ENCODE measurements at regions not wholly inside any gene's neighbourhood (a gene's known extent, or its start where the extent isn't known, plus 50 kb on each side); places are given as distances from the start of the nearest gene placed in this dataset.

DNA sequence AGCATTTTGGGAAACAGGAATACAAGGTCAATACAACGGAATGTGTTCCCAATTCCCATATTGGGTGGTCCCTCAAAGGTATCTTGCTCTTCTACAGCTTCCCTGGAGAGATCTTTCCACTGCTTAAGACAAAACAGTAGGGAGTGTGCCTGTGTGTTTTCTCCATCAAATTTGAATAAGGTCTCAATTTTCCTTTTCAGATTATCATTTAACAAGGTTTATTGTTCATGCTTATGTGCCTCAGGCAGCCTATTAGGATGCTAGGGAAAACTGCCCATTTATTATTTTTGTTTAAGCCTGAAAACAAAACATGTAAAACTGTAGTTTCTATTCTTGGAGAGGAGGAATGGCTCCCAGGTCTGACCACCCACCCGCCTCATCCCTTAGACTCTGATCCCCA lies 622.7 kb downstream of the LMO4 start:
- Histone ChIP-seq H3K4me3 (ENCODE audit: low read length) (no peak overlapping the region), H3K4me1 (ENCODE audit: control insufficient read depth, insufficient read depth, low read length) (no peaks in the 10 kb centered on the region), H3K9me3 (ENCODE audit: control insufficient read depth, low read length) (no peaks in the 10 kb centered on the region), H3K27ac (ENCODE audit: low read depth, low read length) (no peak overlapping the region), H3K27me3 (ENCODE audit: control insufficient read depth, insufficient read depth, low read length, poor library complexity, severe bottlenecking) (no peaks in the 10 kb centered on the region), H3K36me3 (ENCODE audit: control insufficient read depth, insufficient read depth, low read length) (no peaks in the 10 kb centered on the region), H3K9ac (ENCODE audit: extremely low read depth, low read length, poor library complexity, severe bottlenecking) (no peak overlapping the region)
- 94% methylated on average over 2 of the region's 2 CpGs for WGBS, 2 experiments (ENCODE audit: insufficient coverage in 1 of 2, insufficient read length in 1 of 2)
- DNase-seq, result no peak
- Mint-ChIP-seq H3K4me1 (no peaks in the 10 kb centered on the region), H3K4me3 (no peak overlapping the region), H3K27me3 (ENCODE audit: insufficient read depth) (peaks cover 2% of the 10 kb centered on the region), H3K9me3 (no peaks in the 10 kb centered on the region), H3K27ac (no peak overlapping the region), H3K36me3 (ENCODE audit: low read depth) (no peaks in the 10 kb centered on the region)
- TF ChIP-seq, protein P1, sequence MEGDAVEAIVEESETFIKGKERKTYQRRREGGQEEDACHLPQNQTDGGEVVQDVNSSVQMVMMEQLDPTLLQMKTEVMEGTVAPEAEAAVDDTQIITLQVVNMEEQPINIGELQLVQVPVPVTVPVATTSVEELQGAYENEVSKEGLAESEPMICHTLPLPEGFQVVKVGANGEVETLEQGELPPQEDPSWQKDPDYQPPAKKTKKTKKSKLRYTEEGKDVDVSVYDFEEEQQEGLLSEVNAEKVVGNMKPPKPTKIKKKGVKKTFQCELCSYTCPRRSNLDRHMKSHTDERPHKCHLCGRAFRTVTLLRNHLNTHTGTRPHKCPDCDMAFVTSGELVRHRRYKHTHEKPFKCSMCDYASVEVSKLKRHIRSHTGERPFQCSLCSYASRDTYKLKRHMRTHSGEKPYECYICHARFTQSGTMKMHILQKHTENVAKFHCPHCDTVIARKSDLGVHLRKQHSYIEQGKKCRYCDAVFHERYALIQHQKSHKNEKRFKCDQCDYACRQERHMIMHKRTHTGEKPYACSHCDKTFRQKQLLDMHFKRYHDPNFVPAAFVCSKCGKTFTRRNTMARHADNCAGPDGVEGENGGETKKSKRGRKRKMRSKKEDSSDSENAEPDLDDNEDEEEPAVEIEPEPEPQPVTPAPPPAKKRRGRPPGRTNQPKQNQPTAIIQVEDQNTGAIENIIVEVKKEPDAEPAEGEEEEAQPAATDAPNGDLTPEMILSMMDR (conservative IDR thresholded peaks at IDR 0.05), result no peak

DNA sequence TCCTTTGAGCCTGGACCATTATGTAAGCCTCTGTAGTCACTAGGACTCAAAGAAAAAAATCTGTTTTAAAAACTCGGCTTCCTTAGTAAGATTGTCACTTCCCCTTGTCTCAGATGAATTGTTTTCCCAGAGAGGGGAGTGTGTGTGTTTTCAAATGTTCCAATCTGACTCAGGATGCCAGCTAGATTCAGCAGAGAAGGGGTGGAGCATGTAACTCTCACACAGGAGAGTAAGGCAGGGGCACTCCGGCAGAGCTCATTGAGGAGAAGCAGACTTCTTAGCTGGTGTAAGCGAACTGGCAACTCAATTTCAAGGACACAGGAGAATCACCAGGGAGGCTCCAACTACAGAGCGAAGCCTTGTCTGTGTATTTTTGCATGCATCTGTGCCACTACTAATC lies 623.2 kb downstream of the LMO4 start:
- no peaks in the 10 kb centered on the region for H3K4me1 ChIP-seq (ENCODE audit: control insufficient read depth, insufficient read depth, low read length)
- TF ChIP-seq, protein P1 (conservative IDR thresholded peaks at IDR 0.05), result no peak
- no peaks in the 10 kb centered on the region for H3K36me3 Mint-ChIP-seq (ENCODE audit: low read depth)
- no peak overlapping the region for H3K27ac Mint-ChIP-seq
- no peaks in the 10 kb centered on the region for H3K27me3 ChIP-seq (ENCODE audit: control insufficient read depth, insufficient read depth, low read length, poor library complexity, severe bottlenecking)
- no peak for DNase-seq
- H3K9ac ChIP-seq (ENCODE audit: extremely low read depth, low read length, poor library complexity, severe bottlenecking), result no peak overlapping the region
- peaks cover 2% of the 10 kb centered on the region for H3K27me3 Mint-ChIP-seq (ENCODE audit: insufficient read depth)
- H3K9me3 ChIP-seq (ENCODE audit: control insufficient read depth, low read length), result no peaks in the 10 kb centered on the region
- 90 to 100% methylated on average over 2 to 4 of the region's 4 CpGs for WGBS, 2 experiments (ENCODE audit: insufficient coverage in 1 of 2, insufficient read length in 1 of 2)
- H3K4me1 Mint-ChIP-seq, result no peaks in the 10 kb centered on the region
- no peaks in the 10 kb centered on the region for H3K9me3 Mint-ChIP-seq
- no peaks in the 10 kb centered on the region for H3K36me3 ChIP-seq (ENCODE audit: control insufficient read depth, insufficient read depth, low read length)
- H3K4me3 ChIP-seq (ENCODE audit: low read length), result no peak overlapping the region
- H3K4me3 Mint-ChIP-seq, result no peak overlapping the region
- H3K27ac ChIP-seq (ENCODE audit: low read depth, low read length), result no peak overlapping the region

DNA sequence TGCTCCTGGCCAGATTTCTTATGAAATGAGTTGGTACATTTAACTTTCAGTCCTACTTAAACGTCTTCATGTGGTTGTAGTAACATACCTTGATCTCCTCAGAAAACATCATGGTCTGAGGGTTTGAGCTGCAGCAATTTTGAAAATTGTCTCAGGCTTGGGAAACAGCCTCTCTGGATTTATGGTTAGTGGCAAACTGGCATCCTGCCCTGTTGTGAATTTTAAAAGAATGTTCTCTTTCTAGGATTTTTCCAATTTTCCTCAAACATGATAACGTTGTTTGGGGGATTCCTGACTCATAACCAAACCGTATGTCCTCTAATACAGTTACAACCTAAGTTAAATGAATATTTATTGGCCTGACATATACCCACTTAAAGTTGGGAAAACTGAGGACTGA lies 624.4 kb downstream of the LMO4 start:
- Histone ChIP-seq H3K9ac (ENCODE audit: extremely low read depth, low read length, poor library complexity, severe bottlenecking) (no peak overlapping the region), H3K36me3 (ENCODE audit: control insufficient read depth, insufficient read depth, low read length) (no peaks in the 10 kb centered on the region), H3K9me3 (ENCODE audit: control insufficient read depth, low read length) (no peaks in the 10 kb centered on the region), H3K27me3 (ENCODE audit: control insufficient read depth, insufficient read depth, low read length, poor library complexity, severe bottlenecking) (no peaks in the 10 kb centered on the region), H3K4me1 (ENCODE audit: control insufficient read depth, insufficient read depth, low read length) (no peaks in the 10 kb centered on the region), H3K4me3 (ENCODE audit: low read length) (no peak overlapping the region), H3K27ac (ENCODE audit: low read depth, low read length) (no peak overlapping the region)
- Mint-ChIP-seq H3K4me1 (no peaks in the 10 kb centered on the region), H3K4me3 (no peak overlapping the region), H3K27me3 (ENCODE audit: insufficient read depth) (peaks cover 2% of the 10 kb centered on the region), H3K36me3 (ENCODE audit: low read depth) (no peaks in the 10 kb centered on the region), H3K27ac (no peak overlapping the region), H3K9me3 (no peaks in the 10 kb centered on the region)
- DNase-seq, result no peak
- TF ChIP-seq, protein P1 (conservative IDR thresholded peaks at IDR 0.05), result no peak
- 94 to 100% methylated on average over 1 to 3 of the region's 3 CpGs for WGBS, 2 experiments (ENCODE audit: insufficient coverage in 1 of 2, insufficient read length in 1 of 2)
